Aorta (tissue), 5 donors: ENCODE measurements at regions not wholly inside any gene's neighbourhood (a gene's known extent, or its start where the extent isn't known, plus 50 kb on each side); places are given as distances from the start of the nearest gene placed in this dataset.

ENCODE experiments used
- ATAC-seq: fragments of 200-7000 bp; cut with Tn5 transposase; one replicate; pipeline ENCODE4 v1.9.1; 2022; ENCODE audit warnings: moderate library complexity; ENCODE audit not compliant: low FRiP score
- DNase-seq, 2 donors: peaks; one replicate each; pipeline ENCODE4 v3.0.0-alpha.2; 2020
- H3K27ac ChIP-seq, 2 donors: one replicate each; pipeline ENCODE4 v1.5.1; 2013; ENCODE audit warnings: low read length in 2 of 2, mild to moderate bottlenecking in 2 of 2, moderate library complexity in 2 of 2, control low read depth in 1 of 2, inconsistent platforms in 1 of 2, low read depth in 1 of 2
- H3K27me3 ChIP-seq, 2 donors: one replicate each; pipeline ENCODE4 v1.6.1; 2013; ENCODE audit warnings: control low read depth in 1 of 2, low read length in 1 of 2, mild to moderate bottlenecking in 1 of 2, moderate library complexity in 1 of 2; ENCODE audit not compliant: insufficient read depth in 2 of 2, control insufficient read depth in 1 of 2
- H3K36me3 ChIP-seq, 2 donors: one replicate each; pipeline ENCODE4 v1.6.1; 2013; ENCODE audit warnings: control low read depth in 1 of 2, low read length in 1 of 2, mild to moderate bottlenecking in 1 of 2; ENCODE audit not compliant: insufficient read depth in 2 of 2, control insufficient read depth in 1 of 2
- H3K4me1 ChIP-seq, 2 donors: one replicate each; pipeline ENCODE4 v1.6.1; 2013; ENCODE audit warnings: low read length in 2 of 2, control low read depth in 1 of 2, mild to moderate bottlenecking in 1 of 2, moderate library complexity in 1 of 2; ENCODE audit not compliant: insufficient read depth in 2 of 2, control insufficient read depth in 1 of 2
- H3K4me3 ChIP-seq, 2 donors: one replicate each; pipeline ENCODE4 v1.5.1; 2013; ENCODE audit warnings: low read length in 2 of 2, control low read depth in 1 of 2, mild to moderate bottlenecking in 1 of 2
- H3K9me3 ChIP-seq: one replicate; pipeline ENCODE4 v1.6.1; 2013; ENCODE audit warnings: mild to moderate bottlenecking, low read length; ENCODE audit not compliant: control insufficient read depth
- WGBS, 2 donors: extraction: QIAGEN DNeasy Blood & Tissue Kit; methylation state at CpG; one replicate each; pipeline ENCODE4 v1.1.7; 2013; 5-methylcytosine and 5-hydroxymethylcytosine counted together
- intact Hi-C, 2 donors: fragments of 100-400 bp; cut with DNase I; formaldehyde crosslinking; loops; one replicate each; pipeline versions ENCODE4 v1.14.2 to v1.15.0; 2022
- donor health status: healthy with polysubstance abuse.
- donor health status: Bipolar disorder and iron deficiency.
- donor health status: DM: no; HTN: no; CAD: no.
- donor health status: DM: no; HTN: no; CAD: no.
- donor health status: DM: yes; HTN: yes; CAD: no.

DNA sequence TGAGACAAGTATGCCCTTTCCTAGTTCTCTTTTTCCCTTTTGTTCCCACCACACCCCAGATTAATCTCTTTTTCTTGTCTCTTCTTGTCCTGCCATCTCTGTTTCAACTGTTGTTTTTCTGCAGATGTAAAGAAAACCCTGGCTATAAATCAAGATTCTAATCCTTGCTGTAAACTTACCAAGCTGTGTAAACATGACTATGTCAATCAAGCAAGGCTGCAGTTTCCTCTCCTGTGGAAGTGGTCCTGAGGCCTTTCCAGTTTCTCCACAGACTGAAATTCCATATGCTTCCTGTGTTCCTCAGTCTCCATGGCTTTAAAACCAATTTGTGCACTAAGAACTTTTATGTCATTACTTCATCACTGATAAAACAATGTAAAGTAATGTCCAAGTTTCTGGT, 288.8 kb upstream of the PIK3C3 start:
- ATAC-seq, result no peak
- intact Hi-C loops, result no loop called here
- H3K27ac ChIP-seq, result no peak overlapping the region
- H3K9me3 ChIP-seq, result peaks cover 1% of the 10 kb centered on the region
- H3K36me3 ChIP-seq, result no peaks in the 10 kb centered on the region
- DNase-seq, result no peak
- H3K4me1 ChIP-seq, result no peaks in the 10 kb centered on the region
- no peaks in the 10 kb centered on the region for H3K27me3 ChIP-seq
- H3K4me3 ChIP-seq, result no peak overlapping the region

- Histone ChIP-seq H3K27me3 (no peaks in the 10 kb centered on the region), H3K9me3 (peaks cover 1% of the 10 kb centered on the region), H3K27ac (no peak overlapping the region), H3K4me3 (no peak overlapping the region), H3K4me1 (no peaks in the 10 kb centered on the region), H3K36me3 (no peaks in the 10 kb centered on the region)
- ATAC-seq (no peak), DNase-seq (no peak)
- 82 to 85% methylated on average over 5 of the region's 5 CpGs for WGBS, 2 donors
- intact Hi-C loops, result no loop called here
These were observed 289.8 kb upstream of the PIK3C3 start for GRCh38 chr18:41665210-41665609.

DNA sequence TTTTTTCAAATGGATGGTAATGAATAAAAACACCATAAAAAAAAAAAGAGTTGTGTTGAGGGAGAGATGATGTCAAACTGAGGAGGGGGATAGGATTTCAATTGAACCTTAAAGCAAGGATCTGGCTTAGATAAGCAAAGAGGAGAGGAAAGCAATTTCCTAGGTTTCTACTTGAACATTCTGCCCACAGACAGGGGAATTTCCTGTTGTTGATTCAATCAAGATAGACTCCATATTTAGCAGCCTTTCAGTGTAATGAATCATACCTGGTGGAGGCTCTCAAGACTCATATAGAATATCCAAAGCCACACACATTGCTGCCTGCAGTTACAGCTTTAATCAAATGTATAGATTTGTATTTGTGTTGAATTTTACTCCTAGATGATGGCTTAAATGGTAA, 294.4 kb upstream of the PIK3C3 start:
- intact Hi-C loops, result no loop called here
- H3K4me3 ChIP-seq, result no peak overlapping the region
- no peaks in the 10 kb centered on the region for H3K4me1 ChIP-seq
- no peak for DNase-seq
- no peaks in the 10 kb centered on the region for H3K36me3 ChIP-seq
- H3K27ac ChIP-seq, result no peak overlapping the region
- H3K9me3 ChIP-seq, result peaks cover 1% of the 10 kb centered on the region
- H3K27me3 ChIP-seq, result no peaks in the 10 kb centered on the region
- ATAC-seq, result no peak

GRCh38 chr18:41659438-41660130, 295.4 kb upstream of the PIK3C3 start:
- ATAC-seq (no peak), DNase-seq (no peak)
- H3K9me3 ChIP-seq, result peaks cover under 1% of the 10 kb centered on the region
- intact Hi-C loops, result no loop called here
- H3K4me3 ChIP-seq, result no peak overlapping the region
- no peaks in the 10 kb centered on the region for H3K4me1 ChIP-seq
- no peaks in the 10 kb centered on the region for H3K36me3 ChIP-seq
- WGBS, 2 donors, result 68 to 75% methylated on average over 3 of the region's 3 CpGs
- H3K27me3 ChIP-seq, result no peaks in the 10 kb centered on the region
- H3K27ac ChIP-seq, result no peak overlapping the region

GRCh38 chr18:41657189-41657588, 297.8 kb upstream of the PIK3C3 start:
- 4 to 18% methylated on average over 4 of the region's 4 CpGs for WGBS, 2 donors
- Histone ChIP-seq H3K4me1 (no peaks in the 10 kb centered on the region), H3K27ac (no peak overlapping the region), H3K4me3 (no peak overlapping the region), H3K36me3 (no peaks in the 10 kb centered on the region), H3K27me3 (no peaks in the 10 kb centered on the region), H3K9me3 (no peaks in the 10 kb centered on the region)
- no peak for DNase-seq
- intact Hi-C loops, result no loop called here
- ATAC-seq, result no peak

GRCh38 chr18:41655074-41655473, 300.0 kb upstream of the PIK3C3 start:
- intact Hi-C loops, result no loop called here
- WGBS, 2 donors, result 93 to 97% methylated on average over 1 of the region's 1 CpG

DNA sequence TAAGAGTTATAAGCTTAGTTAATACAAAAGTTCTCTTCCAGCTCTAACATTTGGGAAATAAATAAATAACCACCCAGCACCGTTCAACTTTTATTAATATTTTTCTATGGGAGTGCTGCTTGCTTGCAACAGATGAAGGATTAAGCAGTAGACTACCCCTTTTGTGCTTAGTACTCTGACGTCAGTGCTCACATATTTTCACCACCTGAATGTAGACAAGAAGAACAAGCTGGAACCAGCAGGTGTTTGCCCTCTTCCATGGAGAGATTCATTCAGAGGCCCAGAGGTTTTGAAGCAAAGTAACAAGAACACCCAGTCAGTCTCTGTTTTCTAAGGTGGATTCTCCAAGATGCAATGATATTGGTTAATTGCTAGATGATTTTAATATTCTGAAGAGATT, 307.1 kb upstream of the PIK3C3 start:
- no peaks in the 10 kb centered on the region for H3K27me3 ChIP-seq

More at GRCh38 chr18:41655074-41655473, 300.0 kb upstream of the PIK3C3 start:
- Histone ChIP-seq H3K27ac (no peak overlapping the region), H3K4me3 (no peak overlapping the region), H3K27me3 (no peaks in the 10 kb centered on the region), H3K36me3 (no peaks in the 10 kb centered on the region), H3K9me3 (no peaks in the 10 kb centered on the region), H3K4me1 (no peaks in the 10 kb centered on the region)
- DNase-seq (no peak), ATAC-seq (no peak)

DNA sequence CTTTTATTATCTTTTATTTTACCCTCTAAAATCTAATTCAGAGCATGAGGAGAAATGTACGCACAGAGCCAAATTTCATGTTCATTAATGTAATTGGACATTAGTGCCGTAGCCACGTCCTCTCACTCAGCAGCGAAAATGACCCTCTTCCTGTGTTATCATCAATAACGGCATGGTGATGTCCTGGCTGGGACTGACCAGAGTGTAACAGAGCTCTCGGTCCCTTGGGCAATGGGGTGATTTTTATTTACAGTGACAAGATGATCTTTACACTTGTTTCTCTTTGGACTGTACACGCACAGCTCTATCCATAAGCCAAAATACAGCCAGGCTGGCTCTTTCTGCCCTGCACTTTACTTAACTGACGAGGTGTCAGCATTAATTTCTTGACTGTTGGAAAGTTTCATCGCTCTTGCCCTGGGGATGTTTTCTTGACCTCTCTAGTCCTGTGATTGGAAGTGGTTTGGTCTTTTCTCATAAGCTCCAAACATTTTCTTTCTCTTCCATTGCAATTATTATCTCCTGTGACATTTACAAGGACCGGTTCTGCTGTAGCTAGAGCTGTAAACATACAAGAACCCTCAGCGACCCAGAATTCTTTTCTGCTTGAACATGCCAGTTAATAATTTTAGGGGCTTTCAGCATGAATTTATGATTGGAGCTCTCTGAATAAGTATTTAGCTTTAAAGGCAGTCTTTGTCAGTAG, 308.0 kb upstream of the PIK3C3 start:
- Histone ChIP-seq H3K27ac (no peak overlapping the region), H3K4me1 (no peaks in the 10 kb centered on the region), H3K4me3 (no peak overlapping the region), H3K27me3 (no peaks in the 10 kb centered on the region), H3K9me3 (no peaks in the 10 kb centered on the region), H3K36me3 (no peaks in the 10 kb centered on the region)
- ATAC-seq, result no peak
- WGBS, 2 donors, result 37 to 39% methylated on average over 11 of the region's 11 CpGs
- intact Hi-C loops, result no loop called here
- DNase-seq, result no peak

More for the DNA sequence above, 307.1 kb upstream of the PIK3C3 start:
- no peak for ATAC-seq
- WGBS, 2 donors, result 62 to 63% methylated on average over 2 of the region's 2 CpGs
- Histone ChIP-seq H3K9me3 (no peaks in the 10 kb centered on the region), H3K4me3 (no peak overlapping the region), H3K4me1 (no peaks in the 10 kb centered on the region), H3K27ac (no peak overlapping the region), H3K36me3 (no peaks in the 10 kb centered on the region)
- intact Hi-C loops, result no loop called here
- no peak for DNase-seq
